ENCODE measurements at regions not wholly inside any gene's neighbourhood (a gene's known extent, or its start where the extent isn't known, plus 50 kb on each side); places are given as distances from the start of the nearest gene placed in this dataset.

GRCh38 chr2:143934626-143935481 is 585.1 kb downstream of the ZEB2 start:
- no CpG with 5 or more reads among the region's 10 CpGs for WGBS (ENCODE audit: extremely low coverage, insufficient read length, low lambda C conversion rate)
- no peak overlapping the region for H2AK5ac ChIP-seq (ENCODE audit: insufficient read length, low read length)
- no peak overlapping the region for H3K14ac ChIP-seq (ENCODE audit: insufficient read depth, low read length)
- no peak overlapping the region for H3K56ac ChIP-seq (ENCODE audit: insufficient read length, low read depth, low read length)
- no peak overlapping the region for H4K5ac ChIP-seq (ENCODE audit: insufficient read length, low read depth, low read length)
- no peak for TF ChIP-seq CTCF (conservative IDR thresholded peaks at IDR 0.05)
- peaks cover 9% of the 10 kb centered on the region; the same call in 1 of the 2 replicates for H3K27me3 ChIP-seq (ENCODE audit: insufficient read depth, low read length)
- H3K23me2 ChIP-seq (ENCODE audit: insufficient read length, low read depth, low read length, poor library complexity, severe bottlenecking) = peaks cover 13% of the 10 kb centered on the region
- no peaks in the 10 kb centered on the region for H4K20me1 ChIP-seq (ENCODE audit: control insufficient read depth, insufficient read depth, insufficient read length)
- peaks cover 3% of the 10 kb centered on the region in 2 experiments; a peak in 1 of 5 replicates for H3K9me3 Mint-ChIP-seq
- peaks cover 31% of the 10 kb centered on the region for H3K27me3 Mint-ChIP-seq (ENCODE audit: low read depth)
- no peak overlapping the region for H3K27ac ChIP-seq (ENCODE audit: insufficient read length, low read depth, low read length)
- no peak overlapping the region for H2BK20ac ChIP-seq (ENCODE audit: low read depth, low read length, poor library complexity, severe bottlenecking)
- no peak overlapping the region for H3K23ac ChIP-seq (ENCODE audit: insufficient read length, low read depth, low read length)
- no peak overlapping the region for H2BK12ac ChIP-seq (ENCODE audit: insufficient read length, low read depth, low read length)
- H3K9me3 ChIP-seq (ENCODE audit: control insufficient read depth, low read depth, low read length) = no peaks in the 10 kb centered on the region
- no peak overlapping the region for H3K4me3 Mint-ChIP-seq
- no peak overlapping the region for H3K18ac ChIP-seq (ENCODE audit: insufficient read length, low read depth, low read length)
- H3T11ph ChIP-seq (ENCODE audit: low read length) = no peak overlapping the region
- H3K4me1 ChIP-seq (ENCODE audit: insufficient read depth, low read length) = peaks cover 5% of the 10 kb centered on the region; the same call in 1 of the 2 replicates
- no peak overlapping the region for H4K8ac ChIP-seq (replicated peaks; ENCODE audit: insufficient read length, low read depth, low read length)
- peak overlapping the region in 2 of 3 experiments; percentile 8 to 10; a peak in 1 of 7 replicates for H3K27ac Mint-ChIP-seq
- no peak for DNase-seq
- peaks cover 0 to 6% (median 0%) of the 10 kb centered on the region in 3 experiments; a peak in 2 of 7 replicates for H3K36me3 Mint-ChIP-seq (ENCODE audit: insufficient read depth in 1 of 3, low read depth in 3 of 3)
- H2AFZ ChIP-seq (ENCODE audit: low read length) = no peak overlapping the region
- H2BK15ac ChIP-seq (ENCODE audit: low read depth, low read length) = no peak overlapping the region
- H3K4me2 ChIP-seq (ENCODE audit: insufficient read depth, insufficient read length, low read length) = no peak overlapping the region
- H2BK5ac ChIP-seq (ENCODE audit: insufficient read length, low read length) = no peak overlapping the region
- no peak overlapping the region for H4K91ac ChIP-seq (ENCODE audit: insufficient read length, low read depth, low read length)
- peaks cover 42 to 54% of the 10 kb centered on the region in 2 experiments for H3K4me1 Mint-ChIP-seq
- H3K9ac ChIP-seq (ENCODE audit: extremely low read depth, insufficient read length, low read length) = no peak overlapping the region
- no peak overlapping the region for H3K4ac ChIP-seq (ENCODE audit: low read depth, low read length)
- no peak overlapping the region for H2BK120ac ChIP-seq (ENCODE audit: low read depth, low read length, poor library complexity, severe bottlenecking)
- H3K79me2 ChIP-seq (ENCODE audit: insufficient read depth, low read length) = no peaks in the 10 kb centered on the region
- H3K79me1 ChIP-seq (ENCODE audit: insufficient read depth, low read depth, low read length, poor library complexity, severe bottlenecking) = no peaks in the 10 kb centered on the region

All from H9 (cell line).